AG04449 (cell line): ENCODE measurements at regions not wholly inside any gene's neighbourhood (a gene's known extent, or its start where the extent isn't known, plus 50 kb on each side); places are given as distances from the start of the nearest gene placed in this dataset.

Experiments used
- CTCF ChIA-PET: fragments of 350-600 bp; formaldehyde crosslinking; extraction: SDS; loops from one replicate; lab custom pipeline; 2021; ENCODE audit warnings: antibody characterized with exemption; lab: Yijun Ruan, JAX
- POLR2A ChIA-PET: fragments of 400-600, 350-600 bp; formaldehyde crosslinking; extraction: SDS; loops from one replicate; lab custom pipeline; 2020; ENCODE audit warnings: antibody characterized with exemption, inconsistent platforms; lab: Yijun Ruan, JAX
- DNase-seq: peaks from one replicate; pipeline ENCODE4 v3.0.0-alpha.2; 2010; ENCODE audit warnings: low read depth, low spot score
- H3K4me3 ChIP-seq: 2 replicates; pipeline ENCODE4 v1.5.1; 2011; ENCODE audit warnings: low read depth, mild to moderate bottlenecking, control low read depth, low read length
- CTCF ChIP-seq: IDR thresholded peaks from one replicate; pipeline ENCODE4 v1.5.1; 2011; ENCODE audit warnings: mild to moderate bottlenecking, moderate library complexity, low read length, control low read depth, inconsistent platforms; ENCODE audit not compliant: insufficient read depth; ENCODE audit errors: missing control alignments

GRCh38 chr10:47058032-47058702 lies 146.9 kb downstream of the PTPN20 start:
- ChIA-PET POLR2A (interaction anchor here (0.6 kb wide), 1 partner anchor 17 kb away, joined by 3 read pairs; no protein-coding TSS in a partner anchor), CTCF (interaction anchor here (2.8 kb wide), 1 partner anchor 10 kb away, joined by 26 read pairs; no protein-coding TSS in a partner anchor)
- TF ChIP-seq CTCF: no peak
- no peak for DNase-seq
- H3K4me3 ChIP-seq: no peak overlapping the region

- no peak for DNase-seq
- ChIA-PET POLR2A (interaction anchor here (0.6 kb wide), 1 partner anchor 18 kb away, joined by 3 read pairs; no protein-coding TSS in a partner anchor), CTCF (interaction anchor here (0.8 to 2.8 kb wide), 2 partner anchors 11 to 17 kb away, joined by 3 to 26 read pairs; no protein-coding TSS in a partner anchor)
- TF ChIP-seq CTCF: no peak
- H3K4me3 ChIP-seq: no peak overlapping the region
These were observed 147.7 kb downstream of the PTPN20 start for GRCh38 chr10:47058961-47059391.

GRCh38 chr10:47059606-47060311 lies 148.5 kb downstream of the PTPN20 start:
- TF ChIP-seq CTCF: no peak
- DNase-seq: no peak
- ChIA-PET POLR2A (no interaction called here), CTCF (interaction anchor here (0.8 to 2.8 kb wide), 3 partner anchors 12 to 16 kb away, joined by 3 to 26 read pairs (median 3); no protein-coding TSS in a partner anchor)
- no peak overlapping the region for H3K4me3 ChIP-seq

GRCh38 chr10:47060356-47060755 lies 149.1 kb downstream of the PTPN20 start:
- ChIA-PET POLR2A (no interaction called here), CTCF (interaction anchor here (0.9 to 2.8 kb wide), 2 partner anchors 12 to 14 kb away, joined by 3 to 26 read pairs; no protein-coding TSS in a partner anchor)
- TF ChIP-seq CTCF: no peak
- DNase-seq: no peak
- no peak overlapping the region for H3K4me3 ChIP-seq

- ChIA-PET POLR2A (no interaction called here), CTCF (interaction anchor here (1.2 to 2.8 kb wide), 2 partner anchors 9 to 13 kb away, joined by 4 to 26 read pairs; no protein-coding TSS in a partner anchor)
- TF ChIP-seq CTCF: no peak
- no peak for DNase-seq
- no peak overlapping the region for H3K4me3 ChIP-seq
These were observed 149.8 kb downstream of the PTPN20 start for GRCh38 chr10:47060993-47061500.
